ENCODE measurements at regions not wholly inside any gene's neighbourhood (a gene's known extent, or its start where the extent isn't known, plus 50 kb on each side); places are given as distances from the start of the nearest gene placed in this dataset.

GRCh38 chr6:68158256-68158655, 476.8 kb upstream of the ADGRB3 start:
- TF ChIP-seq, protein P1, sequence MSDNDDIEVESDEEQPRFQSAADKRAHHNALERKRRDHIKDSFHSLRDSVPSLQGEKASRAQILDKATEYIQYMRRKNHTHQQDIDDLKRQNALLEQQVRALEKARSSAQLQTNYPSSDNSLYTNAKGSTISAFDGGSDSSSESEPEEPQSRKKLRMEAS (IDR thresholded peaks at IDR 0.05), result no peak
- TF ChIP-seq, protein P2, sequence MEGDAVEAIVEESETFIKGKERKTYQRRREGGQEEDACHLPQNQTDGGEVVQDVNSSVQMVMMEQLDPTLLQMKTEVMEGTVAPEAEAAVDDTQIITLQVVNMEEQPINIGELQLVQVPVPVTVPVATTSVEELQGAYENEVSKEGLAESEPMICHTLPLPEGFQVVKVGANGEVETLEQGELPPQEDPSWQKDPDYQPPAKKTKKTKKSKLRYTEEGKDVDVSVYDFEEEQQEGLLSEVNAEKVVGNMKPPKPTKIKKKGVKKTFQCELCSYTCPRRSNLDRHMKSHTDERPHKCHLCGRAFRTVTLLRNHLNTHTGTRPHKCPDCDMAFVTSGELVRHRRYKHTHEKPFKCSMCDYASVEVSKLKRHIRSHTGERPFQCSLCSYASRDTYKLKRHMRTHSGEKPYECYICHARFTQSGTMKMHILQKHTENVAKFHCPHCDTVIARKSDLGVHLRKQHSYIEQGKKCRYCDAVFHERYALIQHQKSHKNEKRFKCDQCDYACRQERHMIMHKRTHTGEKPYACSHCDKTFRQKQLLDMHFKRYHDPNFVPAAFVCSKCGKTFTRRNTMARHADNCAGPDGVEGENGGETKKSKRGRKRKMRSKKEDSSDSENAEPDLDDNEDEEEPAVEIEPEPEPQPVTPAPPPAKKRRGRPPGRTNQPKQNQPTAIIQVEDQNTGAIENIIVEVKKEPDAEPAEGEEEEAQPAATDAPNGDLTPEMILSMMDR (IDR thresholded peaks at IDR 0.05), result no peak
- no peak for TF ChIP-seq EP300 (IDR thresholded peaks at IDR 0.05)
- no peak for TF ChIP-seq JUNB (IDR thresholded peaks at IDR 0.05)
- no peak for TF ChIP-seq USF2 (IDR thresholded peaks at IDR 0.05)
- no peak for TF ChIP-seq ZFP36 (IDR thresholded peaks at IDR 0.05; ENCODE audit: borderline replicate concordance, partially characterized antibody)

Data from A549 (cell line).